ENCODE measurements at regions not wholly inside any gene's neighbourhood (a gene's known extent, or its start where the extent isn't known, plus 50 kb on each side); places are given as distances from the start of the nearest gene placed in this dataset.
"Not testable (repeated sequence)": the region's sequence is repeated elsewhere in the genome, so short reads cannot be mapped to it uniquely, and the experiment has no call there.

- DNase-seq, result no peak
Measured at GRCh38 chr16:26395700-26396099, 671.0 kb upstream of the C16orf82 start.

GRCh38 chr16:26396511-26397235, 670.1 kb upstream of the C16orf82 start:
- DNase-seq, result no peak

GRCh38 chr16:26413780-26414179, 652.9 kb upstream of the C16orf82 start:
- no peak for DNase-seq

- not testable (repeated sequence) for DNase-seq
Measured at GRCh38 chr16:26419458-26419857, 647.3 kb upstream of the C16orf82 start.

- DNase-seq, result no peak
Measured at GRCh38 chr16:26430618-26431017, 636.1 kb upstream of the C16orf82 start.

- DNase-seq, result no peak
Measured at GRCh38 chr16:26433807-26434206, 632.9 kb upstream of the C16orf82 start.

GRCh38 chr16:26441178-26441577, 625.5 kb upstream of the C16orf82 start:
- DNase-seq, result no peak

GRCh38 chr16:26442321-26442720, 624.4 kb upstream of the C16orf82 start:
- no peak for DNase-seq

GRCh38 chr16:26447570-26447969, 619.2 kb upstream of the C16orf82 start:
- no peak for DNase-seq

- no peak for DNase-seq
Measured at GRCh38 chr16:26453215-26453614, 613.5 kb upstream of the C16orf82 start.

GRCh38 chr16:26454102-26454501, 612.6 kb upstream of the C16orf82 start:
- no peak for DNase-seq

- DNase-seq, result no peak
Measured at GRCh38 chr16:26456074-26456473, 610.7 kb upstream of the C16orf82 start.

- DNase-seq, result no peak
Measured at GRCh38 chr16:26457095-26457494, 609.6 kb upstream of the C16orf82 start.

- DNase-seq, result no peak
Measured at GRCh38 chr16:26457882-26458281, 608.8 kb upstream of the C16orf82 start.

GRCh38 chr16:26464576-26465266, 602.0 kb upstream of the C16orf82 start:
- DNase-seq, result no peak

GRCh38 chr16:26474405-26474804, 592.3 kb upstream of the C16orf82 start:
- DNase-seq, result not testable (repeated sequence)

- DNase-seq, result no peak
Measured at GRCh38 chr16:26475596-26475995, 591.1 kb upstream of the C16orf82 start.

- DNase-seq, result no peak
Measured at GRCh38 chr16:26491101-26491670, 575.5 kb upstream of the C16orf82 start.

- DNase-seq, result no peak
Measured at GRCh38 chr16:26491962-26492361, 574.8 kb upstream of the C16orf82 start.

- no peak for DNase-seq
Measured at GRCh38 chr16:26493751-26494150, 573.0 kb upstream of the C16orf82 start.

GRCh38 chr16:26497896-26498295, 568.8 kb upstream of the C16orf82 start:
- no peak for DNase-seq

- DNase-seq, result no peak
Measured at GRCh38 chr16:26500326-26500725, 566.4 kb upstream of the C16orf82 start.

- no peak for DNase-seq
Measured at GRCh38 chr16:26505496-26505895, 561.2 kb upstream of the C16orf82 start.

- DNase-seq, result not testable (repeated sequence)
Measured at GRCh38 chr16:26508946-26509345, 557.8 kb upstream of the C16orf82 start.
